GM19397 (cell line): ENCODE measurements at regions not wholly inside any gene's neighbourhood (a gene's known extent, or its start where the extent isn't known, plus 50 kb on each side); places are given as distances from the start of the nearest gene placed in this dataset.
A peak's percentile ranks its signal among the peaks of the same experiment; 100 is the strongest.
"Not testable (repeated sequence)": the region's sequence is repeated elsewhere in the genome, so short reads cannot be mapped to it uniquely, and the experiment has no call there.

Source experiments
- ATAC-seq: cut with Tn5 transposase; IDR thresholded peaks from one replicate; pipeline ENCODE4 v1.9.1; 2021; ENCODE audit warnings: mild to moderate bottlenecking, moderate library complexity; ENCODE audit not compliant: unreplicated experiment

DNA sequence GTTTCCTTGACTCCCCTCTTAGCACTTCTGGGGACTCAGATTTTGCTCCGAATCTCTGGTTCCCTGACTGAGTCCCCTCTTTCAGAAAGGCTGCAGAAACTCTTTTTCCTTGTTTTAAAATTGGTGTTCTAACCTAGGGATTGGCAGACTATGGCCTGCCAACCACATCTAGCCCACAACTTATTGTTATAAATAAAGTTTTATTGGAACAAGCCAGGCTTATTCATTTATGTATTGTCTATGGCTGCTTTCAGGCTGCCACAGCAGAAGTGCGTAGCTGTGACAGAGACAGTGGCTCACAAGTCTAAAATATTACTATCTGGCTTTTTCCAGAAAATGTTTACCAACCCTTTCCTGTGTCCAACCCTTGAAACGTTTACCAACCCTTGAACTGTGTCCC, 81.7 kb downstream of the IER5 start:
- no peak for ATAC-seq

GRCh38 chr1:181172082-181172481, 83.6 kb downstream of the IER5 start:
- ATAC-seq: no peak

GRCh38 chr1:181173761-181174447, 85.4 kb downstream of the IER5 start:
- no peak for ATAC-seq

- no peak for ATAC-seq
Measured at GRCh38 chr1:181174861-181175260, 86.4 kb downstream of the IER5 start.

DNA sequence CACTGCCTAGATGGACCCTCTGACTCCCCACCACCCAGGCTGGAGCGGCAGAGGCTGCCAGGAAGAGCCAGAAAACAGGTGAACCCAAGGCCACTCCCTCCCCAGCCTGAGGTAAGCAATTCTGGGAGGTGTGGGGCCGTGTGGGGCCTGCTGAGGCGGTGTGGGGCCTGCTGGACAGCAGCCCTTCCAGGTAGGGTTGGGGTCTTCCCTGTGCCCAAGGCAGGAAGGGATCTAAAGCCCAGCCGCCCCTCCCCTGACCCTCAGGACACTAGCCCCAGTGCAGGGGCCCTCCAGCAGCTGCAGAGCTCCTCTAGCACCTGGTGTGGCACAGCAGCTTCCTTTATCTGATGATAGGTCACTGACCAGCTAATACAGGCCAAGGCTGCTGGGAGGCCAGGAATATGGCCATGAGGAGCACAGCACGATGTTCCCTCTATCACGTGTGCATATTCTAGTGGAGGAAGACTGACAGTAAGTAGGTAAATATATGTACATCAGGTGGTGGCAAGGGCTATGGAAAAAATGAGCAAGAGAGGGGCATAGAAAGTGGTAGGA, 86.9 kb downstream of the IER5 start:
- ATAC-seq: no peak

DNA sequence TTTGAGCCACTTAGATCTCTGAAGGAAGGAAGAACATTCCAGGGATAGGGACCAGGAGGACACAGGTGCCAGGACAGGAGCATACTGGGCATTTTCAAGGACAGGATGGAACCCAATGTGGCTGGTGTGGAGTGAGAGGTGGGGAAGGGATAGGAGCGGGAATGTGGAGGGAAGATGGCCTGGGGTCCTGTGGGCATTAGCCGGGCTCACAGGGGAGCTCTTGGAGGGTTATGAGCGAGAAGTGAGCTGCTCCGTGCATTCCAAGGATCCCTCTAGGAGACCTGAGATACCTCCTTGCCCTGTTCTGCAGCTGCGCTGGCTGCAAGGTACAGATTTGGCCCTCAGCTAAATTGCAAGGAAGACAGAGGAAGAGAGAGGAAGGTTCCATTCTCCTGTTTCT, 87.5 kb downstream of the IER5 start:
- no peak for ATAC-seq

GRCh38 chr1:181178241-181178879, 89.9 kb downstream of the IER5 start:
- no peak for ATAC-seq

DNA sequence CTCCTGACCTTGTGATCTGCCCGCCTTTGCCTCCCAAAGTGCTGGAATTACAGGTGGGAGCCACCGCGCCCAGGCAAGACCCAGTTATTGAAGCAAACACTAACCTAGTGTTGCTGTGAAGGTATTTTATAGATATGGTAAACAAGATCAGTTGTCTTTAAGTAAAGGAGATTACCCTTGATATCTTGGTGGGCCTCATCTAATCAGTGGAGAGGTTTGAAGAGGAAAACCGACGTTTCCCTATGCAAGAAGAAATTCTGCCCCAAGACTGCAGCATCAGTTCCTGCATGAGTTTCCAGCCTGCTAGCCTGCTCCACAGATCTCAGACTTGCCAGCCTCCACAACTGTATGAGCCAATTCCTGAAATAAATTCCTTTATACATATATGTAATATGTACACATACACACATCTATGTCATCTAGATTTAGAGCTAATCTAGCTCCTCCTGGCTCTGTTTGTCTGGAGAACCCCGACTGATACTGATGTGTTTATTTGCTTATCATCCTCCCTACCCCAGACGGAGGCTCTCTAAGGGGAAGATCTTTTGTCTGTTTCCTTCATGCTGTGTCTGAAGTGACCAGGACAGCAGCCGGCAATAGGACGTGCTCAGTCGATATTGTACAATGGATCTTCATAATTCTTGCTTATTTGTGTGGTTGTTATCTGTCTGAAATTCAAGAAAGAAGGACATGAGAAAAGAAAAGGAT, 90.9 kb downstream of the IER5 start:
- ATAC-seq: no peak

GRCh38 chr1:181179987-181180365, 91.5 kb downstream of the IER5 start:
- ATAC-seq: no peak

DNA sequence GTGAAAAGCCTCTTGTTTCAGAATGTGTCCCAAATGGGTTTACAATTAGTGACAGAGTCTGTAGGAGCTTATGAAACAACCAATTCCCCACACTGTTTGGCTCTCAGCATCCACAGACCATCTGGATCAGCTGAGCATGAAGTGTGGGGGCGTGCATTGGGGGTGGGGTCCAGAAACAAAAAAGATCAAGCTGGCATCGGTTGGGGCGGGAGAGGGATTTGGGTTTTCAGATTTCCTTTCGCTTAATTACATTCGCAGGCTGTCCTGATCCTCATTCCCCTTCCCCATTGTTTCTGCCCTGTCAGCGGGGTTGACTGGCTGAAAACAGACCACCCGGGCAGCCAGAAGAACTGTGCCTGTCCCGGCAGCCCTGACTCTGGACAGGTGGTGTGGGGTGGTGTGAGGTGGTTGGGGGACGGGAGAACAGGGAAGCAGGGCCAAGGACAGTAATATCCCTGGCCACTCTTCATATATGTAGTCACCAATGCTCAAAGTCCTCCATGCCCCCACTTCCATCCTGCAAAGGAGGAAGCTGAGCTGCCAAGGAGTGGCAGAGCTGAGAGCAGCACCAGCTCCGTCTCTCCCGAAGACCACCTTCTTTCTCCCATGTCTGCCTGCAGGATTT, 92.0 kb downstream of the IER5 start:
- no peak for ATAC-seq

DNA sequence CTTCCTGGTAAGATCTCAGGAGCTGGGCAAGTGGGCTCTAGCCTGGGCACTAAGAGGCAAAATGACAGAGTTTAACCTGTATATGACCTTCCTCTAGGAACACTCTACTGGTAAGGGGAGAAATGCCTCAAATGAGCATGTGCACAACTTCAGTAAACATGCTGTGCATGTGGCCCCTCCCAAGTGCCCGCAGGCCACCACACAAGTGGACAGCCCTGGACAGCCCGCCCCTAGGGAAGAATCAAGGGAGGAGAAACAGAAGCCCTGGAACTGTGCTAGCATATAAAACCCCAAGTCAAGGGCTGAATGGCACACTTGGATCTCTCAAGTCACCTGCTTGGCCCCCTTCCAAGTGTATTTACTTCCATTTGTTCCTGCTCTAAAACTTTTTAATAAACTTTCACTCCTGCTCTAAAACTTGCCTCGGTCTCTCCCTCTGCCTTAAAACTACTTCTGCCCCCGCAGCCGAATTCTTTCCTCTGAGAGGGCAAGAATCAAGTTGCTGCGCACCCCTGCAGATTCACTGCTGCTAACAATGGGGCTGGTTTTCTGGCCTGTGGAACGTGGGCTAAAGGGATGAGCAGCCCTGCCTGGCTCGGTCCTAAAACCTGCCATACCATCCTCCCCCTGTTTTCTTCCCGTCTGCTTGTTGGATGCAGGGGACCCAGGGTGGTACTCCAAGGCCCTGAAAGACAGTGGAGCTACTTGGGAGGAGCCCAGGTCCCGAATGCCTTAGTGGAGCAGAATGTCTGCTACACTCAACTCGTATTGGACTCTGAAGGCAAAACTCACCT, 93.5 kb downstream of the IER5 start:
- ATAC-seq: no peak

- ATAC-seq: no peak
Measured at GRCh38 chr1:181184621-181185020, 96.1 kb downstream of the IER5 start.

DNA sequence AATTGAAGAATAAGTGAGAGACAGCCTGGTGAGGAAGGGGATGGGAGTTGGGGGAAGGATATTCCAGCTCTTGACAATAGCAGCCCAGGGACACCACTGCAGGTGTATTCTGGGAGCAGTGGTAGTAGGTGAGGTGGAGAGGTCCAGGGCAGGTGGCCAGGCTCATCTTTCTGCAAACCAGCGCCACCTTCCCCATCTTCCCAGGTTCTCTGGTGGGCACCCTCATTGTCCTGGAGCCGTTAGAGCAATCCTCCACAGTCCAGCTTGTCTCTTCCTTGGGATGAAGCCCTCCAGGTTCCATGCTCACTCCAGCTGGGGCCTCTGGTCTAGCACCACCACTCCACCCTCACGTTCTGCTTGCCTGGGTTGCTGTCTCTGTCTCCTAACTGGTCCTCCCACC, 97.0 kb downstream of the IER5 start:
- ATAC-seq: no peak

GRCh38 chr1:181186133-181186532, 97.6 kb downstream of the IER5 start:
- not testable (repeated sequence) for ATAC-seq

- ATAC-seq: no peak
Measured at GRCh38 chr1:181187337-181188126, 99.0 kb downstream of the IER5 start.

DNA sequence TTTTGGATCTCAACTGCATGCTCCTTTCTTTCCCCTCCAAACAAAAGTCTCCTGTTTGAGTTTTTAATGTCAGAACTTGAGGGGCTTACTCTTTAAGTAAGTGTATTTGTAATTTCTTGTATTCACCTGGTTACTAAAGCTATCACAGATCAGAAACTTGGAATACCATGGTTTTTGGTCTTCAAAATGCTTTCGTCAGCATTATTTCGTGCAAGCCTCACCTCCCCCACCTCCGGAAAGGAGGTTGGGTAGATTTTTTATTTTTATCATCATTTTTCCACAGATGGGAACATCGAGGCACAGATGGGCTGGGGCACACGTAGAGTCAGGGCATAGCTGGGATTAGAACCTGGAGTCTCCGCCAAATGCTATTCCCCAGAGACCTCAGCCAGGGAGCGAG, 100.7 kb downstream of the IER5 start:
- ATAC-seq: no peak

GRCh38 chr1:181189691-181190363, 101.3 kb downstream of the IER5 start:
- peak; percentile 79 for ATAC-seq

DNA sequence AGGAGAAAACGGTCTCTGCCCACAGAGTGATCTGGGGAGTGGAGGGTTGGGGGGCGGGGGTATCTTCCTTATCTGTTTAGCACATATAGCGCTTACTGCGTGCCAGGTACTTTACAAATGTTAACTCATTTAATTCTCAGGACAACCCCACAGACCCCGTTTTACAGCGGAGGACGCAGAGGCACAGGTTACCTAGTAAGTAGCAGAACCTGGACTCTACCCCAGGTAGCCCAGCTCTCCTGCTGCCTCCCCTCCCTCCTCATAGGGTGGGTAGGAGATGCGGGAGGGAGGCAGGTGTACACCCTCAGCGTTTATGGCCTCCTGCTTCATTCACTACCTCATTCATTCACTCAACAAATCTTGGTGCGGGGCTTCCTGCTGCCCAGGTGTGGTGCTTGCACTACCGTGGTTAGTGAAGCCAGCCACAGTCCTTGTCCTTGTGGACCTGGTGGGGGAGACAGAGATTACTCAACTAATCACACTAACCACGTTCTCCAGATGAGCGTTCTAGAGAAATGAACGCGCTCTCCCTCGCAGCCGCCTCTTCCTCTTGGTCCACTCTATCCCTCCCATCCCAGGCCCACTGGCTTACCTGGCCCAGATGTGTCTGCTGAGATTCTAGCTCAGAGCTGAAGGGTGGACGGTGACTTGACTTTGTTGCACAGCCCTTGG, 102.0 kb downstream of the IER5 start:
- no peak for ATAC-seq
